ENCODE measurements at regions not wholly inside any gene's neighbourhood (a gene's known extent, or its start where the extent isn't known, plus 50 kb on each side); places are given as distances from the start of the nearest gene placed in this dataset.

DNA sequence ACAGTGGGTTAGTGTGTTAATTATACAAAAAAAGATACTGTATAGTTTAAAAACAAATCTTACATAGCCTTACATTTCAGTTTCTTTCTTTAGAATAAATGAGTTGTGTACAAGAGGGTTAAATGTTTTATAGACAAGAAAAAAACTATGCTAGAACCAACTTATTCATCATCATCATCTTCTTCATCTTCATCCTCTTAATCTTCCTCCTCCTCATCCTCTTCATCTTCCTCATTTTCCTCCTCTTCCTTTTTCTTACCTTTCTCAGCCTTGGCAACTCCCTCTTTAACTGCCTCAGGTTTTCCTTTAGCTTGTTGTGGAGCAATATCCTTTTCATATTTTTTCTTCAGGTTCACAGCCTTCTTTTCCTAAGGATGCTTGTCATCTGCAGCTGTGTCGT is 53.7 kb downstream of the RPS12 start:
- DNase-seq (ENCODE audit: low read depth): no peak

DNA sequence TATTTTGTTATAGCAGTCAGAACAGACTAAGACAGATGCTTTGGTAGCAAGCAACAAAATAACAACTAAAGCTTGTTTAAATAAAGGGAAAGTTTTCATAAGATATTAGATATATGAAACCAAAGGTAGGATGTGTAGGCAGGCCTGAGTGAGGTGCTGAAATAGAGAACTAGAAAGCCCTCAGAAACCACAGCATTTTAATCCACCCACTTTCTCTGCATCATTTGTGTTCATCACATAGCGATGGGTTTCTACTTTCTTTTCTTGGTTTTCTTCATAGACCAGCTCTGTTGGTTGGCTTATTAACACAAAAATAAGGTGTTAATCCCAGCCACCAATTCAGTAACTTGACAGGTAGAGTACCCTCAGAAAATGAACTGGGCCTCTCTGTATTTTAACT is 58.6 kb downstream of the RPS12 start:
- DNase-seq (ENCODE audit: low read depth): no peak

DNA sequence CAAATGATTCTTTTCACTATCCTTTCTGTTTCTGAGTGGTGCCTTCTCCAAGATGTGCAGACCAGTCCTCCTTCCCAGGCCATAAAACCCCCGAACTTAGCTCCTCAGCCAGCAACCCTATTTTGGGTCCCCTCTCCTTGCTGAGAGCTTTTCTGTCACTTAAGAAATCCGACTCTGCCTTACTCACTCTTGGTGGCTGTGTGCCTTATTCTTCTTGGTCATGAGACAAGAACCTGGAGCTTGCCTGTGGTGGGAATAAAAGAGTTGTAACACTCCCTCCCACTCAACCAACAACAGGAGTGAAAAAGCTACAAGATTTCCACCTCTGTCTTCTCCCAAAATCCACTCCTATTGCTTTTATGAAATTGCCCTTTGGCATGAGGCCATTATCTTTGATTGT is 62.6 kb downstream of the RPS12 start:
- DNase-seq (ENCODE audit: low read depth): no peak

DNA sequence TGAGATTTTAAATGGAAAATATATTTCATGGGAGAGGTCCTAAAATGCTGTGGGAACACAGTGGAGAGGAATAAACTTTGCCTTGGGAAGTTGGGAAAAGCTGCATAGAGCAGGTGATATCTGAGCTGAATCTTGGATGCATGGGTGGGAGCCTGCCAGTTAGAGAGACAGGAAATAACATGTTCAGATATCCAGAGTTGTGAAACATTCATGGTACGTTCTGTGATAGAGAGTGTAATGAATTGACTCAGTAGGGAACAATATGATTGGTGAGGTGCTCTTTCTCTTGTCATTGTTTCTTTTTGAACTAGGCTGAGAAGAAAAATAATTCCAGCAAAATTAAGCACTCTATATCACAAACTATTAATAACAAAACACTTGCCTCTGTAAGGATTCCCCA is 72.8 kb downstream of the RPS12 start:
- no peak for DNase-seq (ENCODE audit: low read depth)

DNA sequence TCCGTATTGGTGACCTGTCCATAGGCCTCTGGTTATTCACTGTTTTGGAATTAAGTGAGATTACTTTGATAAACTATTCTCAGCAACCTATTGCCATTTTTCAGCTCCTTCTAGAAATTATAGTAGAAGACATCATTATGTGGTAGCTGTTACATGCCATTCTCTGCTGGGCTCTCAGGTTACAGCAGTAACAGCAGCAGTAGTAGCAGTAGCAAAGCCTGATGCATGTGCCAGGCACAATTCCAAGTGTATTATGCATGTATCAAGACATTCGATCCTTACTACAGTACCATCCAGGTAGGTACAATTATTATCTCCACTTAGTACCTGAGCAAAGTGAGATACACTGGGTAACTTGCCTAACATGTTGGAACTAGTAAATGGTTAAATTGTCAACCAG is 74.3 kb downstream of the RPS12 start:
- DNase-seq (ENCODE audit: low read depth): no peak

DNA sequence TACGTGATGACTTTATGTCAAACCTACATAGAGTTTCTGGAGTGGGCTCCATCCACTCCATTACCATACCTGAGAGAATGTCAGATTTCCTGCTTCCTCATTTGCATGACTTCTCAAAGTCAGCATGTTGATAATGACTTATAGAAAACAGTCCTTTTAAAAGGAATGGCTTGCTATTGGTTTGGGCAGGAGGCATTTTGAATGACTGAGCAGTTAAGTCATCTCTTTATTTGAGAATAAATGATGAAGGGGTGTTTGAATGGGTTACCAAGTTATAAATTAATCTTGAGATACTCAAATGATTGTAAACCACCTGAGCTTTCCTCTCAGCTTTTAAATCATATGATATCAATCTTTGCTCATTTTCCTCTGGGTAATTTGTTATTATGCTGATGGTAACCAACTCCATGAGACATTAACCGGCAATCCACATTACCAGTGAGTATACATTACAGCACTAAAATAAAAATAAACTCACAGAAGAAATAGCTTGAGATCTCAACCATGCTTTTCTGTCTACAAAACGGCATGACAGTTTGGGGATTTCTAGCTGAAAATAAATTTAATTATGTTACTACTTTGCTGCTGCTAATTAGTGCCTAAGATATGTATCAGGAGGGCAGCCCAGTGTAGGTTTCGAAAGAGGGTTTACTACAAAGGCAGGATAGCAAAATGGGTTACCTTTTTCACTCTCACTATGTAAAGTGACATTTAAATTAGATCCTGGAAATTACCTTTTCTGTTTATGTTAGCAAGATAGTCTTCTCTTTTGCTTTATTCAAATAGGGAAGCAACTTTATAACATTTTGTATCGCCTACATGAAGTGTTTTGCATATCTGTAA is 78.8 kb downstream of the RPS12 start:
- no peak for DNase-seq (ENCODE audit: low read depth)

DNA sequence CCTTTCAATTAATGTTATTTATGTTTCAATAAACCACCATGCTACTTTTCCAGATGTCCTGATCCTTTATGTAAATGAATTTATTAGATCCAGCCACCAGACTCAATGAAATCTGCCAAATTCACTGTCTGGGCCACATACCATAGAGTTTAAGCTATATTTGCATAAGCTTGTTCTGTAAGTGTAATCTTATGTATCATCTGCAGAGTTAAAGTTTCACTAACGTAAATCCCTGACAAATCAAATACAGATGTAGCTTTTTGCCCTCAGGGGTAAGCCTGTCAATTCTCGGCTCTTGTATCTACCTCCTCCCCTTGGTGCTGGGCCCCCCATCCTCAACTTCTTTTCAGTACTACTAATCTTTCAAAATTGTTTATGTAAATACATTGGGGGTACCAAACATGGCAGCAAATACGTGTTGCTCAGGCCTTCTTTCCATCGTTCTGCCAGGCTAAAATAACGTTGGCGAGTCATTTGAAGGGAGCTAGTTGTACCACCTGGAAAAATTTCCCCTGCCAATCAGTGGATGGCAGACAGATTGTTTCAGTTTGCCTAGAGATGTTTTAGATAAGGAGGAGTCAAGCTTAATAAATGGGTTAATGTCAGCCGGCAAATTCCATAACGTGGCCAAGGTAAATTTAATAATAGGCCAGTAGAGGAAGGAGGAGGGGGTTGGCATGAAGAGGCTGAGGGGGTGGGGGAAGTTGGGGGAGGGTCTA is 79.6 kb downstream of the RPS12 start:
- no peak for DNase-seq (ENCODE audit: low read depth)

DNA sequence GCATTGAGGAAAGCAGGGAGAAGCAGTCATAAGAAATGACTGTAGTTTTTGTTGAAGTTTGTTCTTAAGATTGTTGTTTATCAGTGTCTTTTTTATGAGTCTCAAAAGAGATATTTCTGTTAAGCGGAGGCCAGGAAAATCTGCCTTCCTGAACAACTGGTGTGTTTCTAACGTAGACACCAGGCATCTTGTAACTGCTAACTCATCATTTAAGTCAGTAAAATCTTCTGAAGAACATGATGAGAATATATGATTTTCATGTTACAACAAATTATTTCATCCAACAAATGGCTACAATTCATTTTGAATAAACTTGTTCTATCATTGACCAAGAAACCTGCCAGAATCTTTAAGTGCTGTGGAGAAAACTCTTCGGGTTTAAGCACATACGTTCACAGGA is 84.0 kb downstream of the RPS12 start:
- no peak for DNase-seq (ENCODE audit: low read depth)

DNA sequence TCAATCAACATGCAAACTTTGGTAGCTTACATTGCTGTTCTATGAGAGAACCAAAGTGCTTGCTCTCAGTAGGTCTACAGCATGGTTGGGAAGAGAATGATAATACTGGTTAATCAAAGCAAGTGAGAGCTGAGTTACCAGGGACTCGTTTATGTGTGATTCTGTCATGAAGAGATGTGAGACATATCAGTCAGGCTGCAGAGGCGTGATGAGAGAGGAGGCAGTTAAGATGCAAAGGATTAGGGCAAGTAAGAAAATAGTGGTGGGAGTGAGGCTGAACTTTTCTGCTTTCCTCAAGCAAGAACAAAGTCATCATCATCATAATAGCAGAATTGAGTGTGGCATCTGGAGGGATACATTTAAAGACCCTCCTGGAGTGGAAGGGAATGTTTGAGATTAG is 86.5 kb downstream of the RPS12 start:
- DNase-seq (ENCODE audit: low read depth): no peak

DNA sequence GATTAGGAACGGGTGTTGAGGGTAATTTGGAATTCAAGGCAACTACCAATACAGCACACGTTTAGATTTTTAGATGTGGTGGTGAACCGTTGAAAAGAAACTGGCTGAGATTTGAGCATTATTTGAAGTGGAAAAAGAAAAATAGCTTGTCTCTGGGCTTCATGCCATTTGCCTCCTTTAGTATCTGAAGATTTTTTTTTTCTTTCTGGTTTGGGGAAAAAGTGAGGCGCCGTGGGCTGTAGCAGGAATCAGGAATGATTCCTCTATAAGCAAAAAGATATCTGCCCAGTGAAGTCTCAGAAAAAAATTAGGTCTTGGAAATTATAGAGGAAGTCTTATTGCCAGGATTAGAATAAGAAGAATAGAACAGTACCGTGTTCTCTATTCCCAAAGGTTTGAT is 88.5 kb downstream of the RPS12 start:
- no peak for DNase-seq (ENCODE audit: low read depth)

DNA sequence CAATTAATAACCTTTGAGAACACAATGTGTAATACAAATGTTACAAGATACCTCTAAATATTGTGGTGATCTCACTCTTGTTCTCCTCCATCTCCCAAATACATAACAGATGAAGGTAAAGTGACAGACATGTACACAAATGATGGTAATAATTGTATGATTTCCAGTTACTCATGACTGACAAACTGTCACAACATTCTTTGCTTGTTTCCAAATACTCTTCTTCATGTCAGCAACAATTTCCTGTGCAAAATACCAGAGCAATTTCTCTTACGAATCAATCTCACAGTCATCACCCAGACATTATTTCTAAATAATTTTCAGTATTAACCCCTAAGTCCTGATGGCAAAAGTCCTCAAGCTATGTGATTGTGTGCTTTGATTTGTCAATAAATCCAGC is 92.9 kb downstream of the RPS12 start:
- DNase-seq (ENCODE audit: low read depth): no peak

DNA sequence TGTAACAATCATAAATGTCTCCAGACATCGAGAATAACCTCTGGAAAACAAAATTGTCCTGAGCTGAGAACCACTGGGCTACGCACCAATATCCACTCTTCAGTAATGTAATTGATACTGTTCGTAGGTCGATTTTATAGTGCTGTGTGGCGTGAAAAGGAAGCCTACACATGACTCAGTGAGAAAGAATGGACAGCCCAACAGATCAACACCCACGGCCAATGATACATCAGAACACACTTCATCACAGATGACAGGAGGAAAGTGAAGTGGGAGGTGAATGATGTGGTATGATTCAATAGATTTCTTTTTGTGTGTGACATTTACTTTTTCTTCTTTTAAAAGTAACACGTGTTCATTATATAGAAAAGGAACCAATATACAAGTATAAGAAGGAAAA is 93.5 kb downstream of the RPS12 start:
- no peak for DNase-seq (ENCODE audit: low read depth)

DNA sequence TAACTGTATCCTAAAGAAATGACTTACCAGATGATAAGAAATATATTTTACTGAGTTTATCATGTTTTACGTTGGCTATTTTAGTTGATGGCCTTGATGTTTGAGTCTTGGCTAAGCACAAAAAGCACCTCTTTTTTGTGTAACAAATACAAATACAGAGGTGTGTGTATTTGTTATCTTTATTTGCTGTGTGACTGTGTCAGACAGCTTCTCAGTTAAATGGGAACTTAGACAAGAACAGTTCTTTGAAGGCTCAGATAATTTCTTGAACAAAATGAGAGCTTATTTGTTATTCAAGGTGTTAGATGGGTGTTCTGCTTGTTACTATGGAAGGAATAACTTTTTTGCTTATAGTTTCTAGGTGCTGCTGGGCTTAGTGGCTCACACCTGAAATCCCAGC is 95.4 kb downstream of the RPS12 start:
- DNase-seq (ENCODE audit: low read depth): no peak

DNA sequence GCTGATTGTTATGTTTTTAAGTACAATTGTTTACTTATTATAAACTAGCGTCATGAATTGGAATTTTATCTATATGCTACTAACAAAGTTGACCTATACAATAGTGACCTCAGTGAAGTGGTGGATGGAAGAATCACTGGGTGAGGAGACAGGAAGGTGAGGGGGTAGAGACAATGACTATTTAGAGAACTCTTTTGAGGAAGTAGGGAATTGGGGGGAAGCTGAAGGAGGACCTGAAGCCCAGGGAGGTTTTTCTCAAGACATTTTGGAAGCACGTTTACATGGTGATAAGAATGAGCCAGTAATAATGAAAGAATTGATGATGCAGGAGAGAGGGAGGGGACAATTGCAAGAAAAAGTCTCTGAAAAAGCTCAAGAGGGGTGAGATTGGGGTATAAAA is 96.4 kb downstream of the RPS12 start:
- no peak for DNase-seq (ENCODE audit: low read depth)

DNA sequence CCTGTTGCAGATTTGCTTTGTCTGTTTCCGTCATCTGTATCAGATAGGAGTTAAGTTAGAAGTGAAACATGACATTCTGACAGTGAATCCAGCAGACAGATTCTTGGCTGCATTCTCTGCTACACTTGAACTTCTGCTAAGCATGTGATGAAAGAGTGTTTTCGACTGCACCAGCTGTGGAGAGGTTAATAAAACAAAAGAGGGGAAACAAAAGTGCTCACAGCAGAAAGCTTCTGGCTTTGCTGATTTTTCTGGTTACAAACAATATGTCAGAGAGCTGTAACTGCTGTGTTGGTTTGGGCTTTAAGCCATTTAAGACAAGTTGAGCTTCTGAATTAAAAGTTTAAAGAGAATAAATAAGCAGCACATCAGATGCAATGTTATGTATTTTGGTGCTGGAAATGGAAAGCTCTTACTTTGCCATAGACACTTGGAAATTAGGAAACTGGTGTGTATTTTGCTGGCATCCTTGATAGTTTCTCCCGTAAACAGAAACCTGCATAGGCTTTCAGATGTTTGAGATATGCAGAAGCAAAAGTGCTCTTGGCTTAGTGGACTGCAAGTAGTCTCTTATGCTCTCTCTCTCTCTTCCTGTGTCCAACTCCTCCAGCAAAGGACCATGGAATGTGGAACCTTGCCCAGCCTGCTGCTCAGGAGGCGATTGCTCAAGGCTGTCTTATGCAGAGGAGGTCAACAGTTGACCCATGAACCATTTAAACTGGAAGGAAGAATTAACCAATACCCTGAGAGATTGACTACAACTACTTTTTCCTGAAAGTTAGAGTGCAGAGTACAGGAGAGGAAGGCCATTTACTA is 104.9 kb downstream of the RPS12 start:
- DNase-seq (ENCODE audit: low read depth): no peak

DNA sequence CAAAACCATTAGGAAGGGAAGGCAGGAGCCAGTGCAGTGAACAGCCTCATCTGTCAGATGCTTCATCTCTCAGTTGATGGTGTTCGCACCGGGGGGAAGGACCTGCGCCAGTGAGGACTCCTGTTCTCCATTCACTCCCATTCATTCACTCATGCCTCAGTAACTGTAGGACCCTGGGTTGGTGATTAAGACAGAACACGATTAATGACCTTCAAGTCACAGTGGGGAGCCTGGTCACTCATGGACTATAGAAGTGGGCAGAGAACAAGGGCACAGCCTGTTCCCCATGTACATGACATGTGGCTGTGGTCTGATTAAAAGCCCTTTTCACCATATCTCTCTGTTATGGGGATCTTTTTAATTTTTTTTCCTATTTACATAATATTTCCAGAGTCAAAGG is 113.3 kb downstream of the RPS12 start:
- no peak for DNase-seq (ENCODE audit: low read depth)

DNA sequence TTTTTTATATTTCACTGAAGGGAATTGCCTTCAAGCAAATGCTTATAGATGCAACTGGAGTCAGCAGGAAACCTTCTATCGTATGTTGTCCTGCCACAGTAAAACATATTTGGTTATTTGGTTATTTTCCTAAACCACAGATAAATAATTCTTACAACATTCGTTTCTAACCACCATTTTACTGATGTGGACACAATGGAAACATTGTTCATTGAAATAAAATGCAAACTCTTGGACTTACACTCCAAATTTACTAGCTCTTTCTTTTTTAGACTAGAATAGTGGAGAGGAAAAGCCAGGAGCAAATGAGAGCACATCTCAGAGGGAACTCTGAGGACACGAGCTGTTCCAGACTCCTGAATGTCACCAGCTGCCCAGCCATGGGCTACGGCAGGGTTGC is 114.8 kb downstream of the RPS12 start:
- no peak for DNase-seq (ENCODE audit: low read depth)

DNA sequence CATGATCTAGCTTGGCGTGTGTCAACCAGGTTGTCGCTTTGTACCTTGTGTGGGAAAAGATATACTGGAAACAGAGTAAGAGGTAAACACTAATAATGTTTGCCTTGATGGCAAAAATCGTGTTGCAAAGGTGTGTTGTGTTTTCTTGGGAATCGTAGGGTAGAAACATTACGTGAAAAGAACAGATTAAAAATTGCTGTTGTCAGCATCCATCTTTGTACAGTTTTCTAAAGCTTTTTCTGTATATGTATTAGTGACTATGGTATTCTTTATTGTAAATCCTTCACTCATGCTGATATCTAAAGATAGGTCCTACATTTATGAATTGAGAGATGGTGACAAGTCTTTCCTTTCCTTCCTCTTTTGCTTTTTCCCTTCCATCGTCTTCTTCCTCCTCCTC is 116.9 kb downstream of the RPS12 start:
- DNase-seq (ENCODE audit: low read depth): no peak

DNA sequence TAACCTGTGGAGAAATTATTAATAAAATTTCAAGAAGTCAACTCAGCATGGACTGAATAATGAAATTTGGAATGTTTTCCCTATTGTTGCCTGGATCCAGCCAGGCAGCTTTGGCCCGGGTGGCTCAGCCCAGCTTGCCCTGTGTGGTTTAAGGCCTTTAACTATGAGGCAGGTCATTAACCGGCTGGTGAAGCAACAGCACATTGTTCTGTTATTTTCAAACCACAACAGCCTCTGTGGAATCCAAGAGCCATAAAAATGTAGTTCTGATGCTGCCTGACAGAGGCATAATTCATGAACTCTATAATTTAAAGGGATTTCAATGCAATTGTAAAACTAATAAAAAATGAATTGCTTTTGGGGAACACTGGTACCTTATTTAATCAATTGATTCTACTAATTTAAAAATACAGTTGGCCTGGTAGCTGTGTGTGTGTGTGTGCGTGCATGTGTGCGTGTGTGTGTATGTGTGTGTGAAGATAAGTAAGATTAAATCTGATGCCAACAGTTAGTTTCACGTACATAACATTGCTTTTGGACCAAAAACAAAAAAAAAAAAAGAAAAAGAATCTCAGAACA is 117.7 kb downstream of the RPS12 start:
- no peak for DNase-seq (ENCODE audit: low read depth)

DNA sequence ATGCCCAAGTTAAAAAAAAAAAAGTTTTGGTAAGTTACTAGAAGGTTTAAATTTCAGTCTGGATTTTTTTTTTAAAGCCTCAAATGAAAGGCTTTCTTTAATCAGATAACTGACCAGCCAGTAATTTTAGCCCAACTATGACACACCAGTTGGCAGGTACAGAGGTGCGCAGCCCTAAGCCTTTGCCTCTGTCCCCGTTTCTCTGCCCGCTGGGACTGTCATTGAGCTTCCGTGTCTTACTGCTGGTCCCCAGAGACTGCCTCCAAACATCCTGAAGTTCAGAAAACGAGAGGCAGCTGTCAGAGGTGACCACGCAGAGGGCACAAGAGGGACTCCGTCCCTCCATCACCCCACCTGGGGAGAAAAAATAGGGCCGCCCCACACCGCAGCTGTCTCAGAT is 118.2 kb downstream of the RPS12 start:
- no peak for DNase-seq (ENCODE audit: low read depth)

DNA sequence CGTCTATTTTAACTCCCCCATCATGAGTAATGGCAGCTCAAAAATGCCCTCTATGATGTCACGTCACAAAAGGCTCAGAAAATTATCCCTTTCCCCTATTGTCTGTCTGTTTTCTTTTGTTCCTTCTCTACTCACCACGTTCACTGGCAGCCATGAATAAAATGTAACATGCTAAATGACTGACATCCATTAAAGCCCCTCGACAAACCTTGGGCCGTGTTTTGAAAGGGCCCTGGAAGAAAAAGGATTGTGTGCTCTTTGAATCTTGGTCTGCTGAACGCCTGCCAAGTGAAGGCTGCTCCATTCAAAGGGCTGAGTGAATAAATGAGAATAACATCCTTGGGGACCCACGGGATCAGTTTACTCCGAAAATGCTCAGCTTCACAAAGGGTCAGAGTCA is 118.7 kb downstream of the RPS12 start:
- no peak for DNase-seq (ENCODE audit: low read depth)

DNA sequence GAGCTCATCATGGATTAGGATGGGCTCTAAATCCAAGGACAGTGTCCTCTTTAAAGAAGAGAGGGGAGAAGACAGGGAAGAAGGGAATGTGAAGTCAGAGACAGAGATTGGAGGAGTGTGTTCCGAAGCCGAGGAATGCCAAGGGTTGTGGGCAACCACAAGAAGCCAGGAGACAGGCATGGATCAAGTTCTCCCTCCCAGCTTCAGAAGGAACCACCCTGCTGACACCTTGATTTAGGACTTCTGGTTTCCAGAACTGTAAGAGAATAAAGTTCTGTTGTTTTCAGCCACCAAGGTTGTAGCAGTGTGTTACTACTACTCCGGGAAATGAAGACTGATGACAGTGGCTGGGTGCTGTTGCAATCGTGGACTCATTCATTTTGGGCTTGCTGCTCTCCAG is 120.1 kb downstream of the RPS12 start:
- DNase-seq (ENCODE audit: low read depth): no peak

DNA sequence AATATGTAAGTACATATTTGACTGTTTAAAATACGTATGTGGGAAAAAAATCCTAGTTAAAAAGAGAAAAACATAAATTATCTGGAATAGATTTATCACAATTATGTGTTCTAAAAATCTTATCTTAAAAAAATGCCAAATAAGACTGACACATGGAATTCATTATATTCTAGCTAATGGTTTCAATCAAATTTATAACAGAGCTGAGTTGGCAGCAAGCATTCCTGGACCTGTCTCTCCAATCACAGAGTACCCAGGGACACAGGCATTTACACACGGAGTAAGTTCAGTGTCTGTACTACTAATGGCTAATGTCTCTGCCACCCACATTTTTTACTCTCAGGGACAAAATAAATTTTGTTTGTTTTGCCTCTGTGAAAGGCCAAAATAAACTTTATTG is 122.3 kb downstream of the RPS12 start:
- no peak for DNase-seq (ENCODE audit: low read depth)

All from stimulated activated CD8-positive, alpha-beta memory T cell treated with anti-CD3 and anti-CD28 coated beads, Interleukin-4, amount 100 ng/mL, for 24 hours (primary cell).